ENCODE measurements at regions not wholly inside any gene's neighbourhood (a gene's known extent, or its start where the extent isn't known, plus 50 kb on each side); places are given as distances from the start of the nearest gene placed in this dataset.

GRCh38 chr17:12352127-12352526, 313.6 kb upstream of the MYOCD start:
- Histone ChIP-seq H3K27me3 (ENCODE audit: control insufficient read depth, insufficient read depth, low read length) (no peaks in the 10 kb centered on the region), H3K9me3 (ENCODE audit: control insufficient read depth, insufficient read depth, low read length) (no peaks in the 10 kb centered on the region), H3K4me3 (ENCODE audit: low read depth, low read length) (no peak overlapping the region), H3K36me3 (ENCODE audit: control insufficient read depth, insufficient read depth, low read length) (no peaks in the 10 kb centered on the region), H3K4me1 (ENCODE audit: control insufficient read depth, insufficient read depth, low read length) (no peaks in the 10 kb centered on the region), H3K27ac (ENCODE audit: low read depth, low read length) (no peak overlapping the region)
- DNase-seq (ENCODE audit: low read depth in 4 of 6, low spot score in 6 of 6): no peak
- WGBS (ENCODE audit: insufficient coverage): 72% methylated on average over 4 of the region's 5 CpGs

DNA sequence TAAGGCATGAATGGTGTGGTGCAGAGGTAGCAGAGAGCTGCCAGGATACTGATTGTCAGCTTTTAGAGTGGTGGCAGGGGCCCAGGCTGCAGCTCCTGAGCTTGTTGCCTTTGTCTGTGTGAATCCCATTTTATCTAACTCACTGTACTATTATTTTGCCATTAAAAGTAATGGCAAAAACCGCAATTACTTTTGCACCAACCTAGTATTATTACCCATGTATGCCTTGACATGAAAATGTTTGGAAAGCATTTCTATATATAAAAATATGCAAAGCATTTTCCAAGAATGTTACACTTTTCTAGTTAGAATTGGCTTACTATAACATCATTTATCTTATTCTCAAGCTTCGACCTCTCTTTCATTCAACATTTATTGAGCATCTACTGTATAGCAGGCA, 308.1 kb upstream of the MYOCD start:
- Histone ChIP-seq H3K27ac (ENCODE audit: low read depth, low read length) (no peak overlapping the region), H3K9me3 (ENCODE audit: control insufficient read depth, insufficient read depth, low read length) (no peaks in the 10 kb centered on the region), H3K4me1 (ENCODE audit: control insufficient read depth, insufficient read depth, low read length) (no peaks in the 10 kb centered on the region), H3K4me3 (ENCODE audit: low read depth, low read length) (no peak overlapping the region), H3K27me3 (ENCODE audit: control insufficient read depth, insufficient read depth, low read length) (no peaks in the 10 kb centered on the region), H3K36me3 (ENCODE audit: control insufficient read depth, insufficient read depth, low read length) (no peaks in the 10 kb centered on the region)
- no peak for DNase-seq (ENCODE audit: low read depth in 4 of 6, low spot score in 6 of 6)
- WGBS (ENCODE audit: insufficient coverage): 83% methylated on average over 1 of the region's 2 CpGs

- H3K9me3 ChIP-seq (ENCODE audit: control insufficient read depth, insufficient read depth, low read length): no peaks in the 10 kb centered on the region
- no peak overlapping the region for H3K4me3 ChIP-seq (ENCODE audit: low read depth, low read length)
- no peak overlapping the region for H3K27ac ChIP-seq (ENCODE audit: low read depth, low read length)
- no peaks in the 10 kb centered on the region for H3K27me3 ChIP-seq (ENCODE audit: control insufficient read depth, insufficient read depth, low read length)
- H3K4me1 ChIP-seq (ENCODE audit: control insufficient read depth, insufficient read depth, low read length): no peaks in the 10 kb centered on the region
- no peak for DNase-seq (ENCODE audit: low read depth in 4 of 6, low spot score in 6 of 6)
- H3K36me3 ChIP-seq (ENCODE audit: control insufficient read depth, insufficient read depth, low read length): no peaks in the 10 kb centered on the region
- WGBS (ENCODE audit: insufficient coverage): 73% methylated on average over 9 of the region's 10 CpGs
Observed at GRCh38 chr17:12358477-12358876, 307.2 kb upstream of the MYOCD start.

GRCh38 chr17:12362853-12363455, 302.7 kb upstream of the MYOCD start:
- Histone ChIP-seq H3K27ac (ENCODE audit: low read depth, low read length) (no peak overlapping the region), H3K4me1 (ENCODE audit: control insufficient read depth, insufficient read depth, low read length) (no peaks in the 10 kb centered on the region), H3K4me3 (ENCODE audit: low read depth, low read length) (no peak overlapping the region), H3K9me3 (ENCODE audit: control insufficient read depth, insufficient read depth, low read length) (no peaks in the 10 kb centered on the region), H3K27me3 (ENCODE audit: control insufficient read depth, insufficient read depth, low read length) (no peaks in the 10 kb centered on the region), H3K36me3 (ENCODE audit: control insufficient read depth, insufficient read depth, low read length) (no peaks in the 10 kb centered on the region)
- peak in 1 of 6 donors; percentile 6 for DNase-seq (ENCODE audit: low read depth in 4 of 6, low spot score in 6 of 6)
- WGBS (ENCODE audit: insufficient coverage): 81% methylated on average over 4 of the region's 5 CpGs

GRCh38 chr17:12365805-12366204, 299.9 kb upstream of the MYOCD start:
- no peaks in the 10 kb centered on the region for H3K4me1 ChIP-seq (ENCODE audit: control insufficient read depth, insufficient read depth, low read length)
- no peaks in the 10 kb centered on the region for H3K27me3 ChIP-seq (ENCODE audit: control insufficient read depth, insufficient read depth, low read length)
- DNase-seq (ENCODE audit: low read depth in 4 of 6, low spot score in 6 of 6): no peak
- no peak overlapping the region for H3K4me3 ChIP-seq (ENCODE audit: low read depth, low read length)
- no peaks in the 10 kb centered on the region for H3K9me3 ChIP-seq (ENCODE audit: control insufficient read depth, insufficient read depth, low read length)
- no peaks in the 10 kb centered on the region for H3K36me3 ChIP-seq (ENCODE audit: control insufficient read depth, insufficient read depth, low read length)
- WGBS (ENCODE audit: insufficient coverage): 78% methylated on average over 2 of the region's 4 CpGs
- no peak overlapping the region for H3K27ac ChIP-seq (ENCODE audit: low read depth, low read length)

GRCh38 chr17:12369065-12369464, 296.6 kb upstream of the MYOCD start:
- H3K27me3 ChIP-seq (ENCODE audit: control insufficient read depth, insufficient read depth, low read length): no peaks in the 10 kb centered on the region
- no peak overlapping the region for H3K27ac ChIP-seq (ENCODE audit: low read depth, low read length)
- H3K4me3 ChIP-seq (ENCODE audit: low read depth, low read length): no peak overlapping the region
- DNase-seq (ENCODE audit: low read depth in 4 of 6, low spot score in 6 of 6): no peak
- no peaks in the 10 kb centered on the region for H3K36me3 ChIP-seq (ENCODE audit: control insufficient read depth, insufficient read depth, low read length)
- no peaks in the 10 kb centered on the region for H3K4me1 ChIP-seq (ENCODE audit: control insufficient read depth, insufficient read depth, low read length)
- H3K9me3 ChIP-seq (ENCODE audit: control insufficient read depth, insufficient read depth, low read length): no peaks in the 10 kb centered on the region

GRCh38 chr17:12376276-12376675, 289.4 kb upstream of the MYOCD start:
- WGBS (ENCODE audit: insufficient coverage): 80% methylated on average over 1 of the region's 3 CpGs

DNA sequence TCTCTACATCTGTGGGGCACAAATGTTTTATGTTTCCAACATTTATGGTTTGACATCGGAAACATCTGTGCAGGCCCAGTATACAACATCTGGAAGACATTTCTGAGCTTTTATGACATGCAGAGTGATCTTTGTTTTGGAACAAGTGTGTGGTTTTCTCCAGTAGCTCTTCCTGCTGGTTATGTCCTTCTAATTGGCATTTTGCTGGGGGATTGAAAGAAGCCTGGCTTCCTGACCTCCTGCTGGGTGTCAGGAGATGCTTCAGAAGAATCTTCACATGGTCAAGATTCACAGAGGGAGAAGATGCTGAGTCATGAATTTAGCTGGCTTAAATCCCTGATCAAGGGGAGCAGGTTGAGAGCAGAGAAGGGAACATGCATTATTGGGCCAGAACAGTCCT, 279.5 kb upstream of the MYOCD start:
- WGBS (ENCODE audit: insufficient coverage): no CpG with 5 or more reads among the region's 1 CpG
- Histone ChIP-seq H3K4me1 (ENCODE audit: control insufficient read depth, insufficient read depth, low read length) (no peaks in the 10 kb centered on the region), H3K9me3 (ENCODE audit: control insufficient read depth, insufficient read depth, low read length) (no peaks in the 10 kb centered on the region), H3K4me3 (ENCODE audit: low read depth, low read length) (no peak overlapping the region), H3K27me3 (ENCODE audit: control insufficient read depth, insufficient read depth, low read length) (no peaks in the 10 kb centered on the region), H3K27ac (ENCODE audit: low read depth, low read length) (no peak overlapping the region), H3K36me3 (ENCODE audit: control insufficient read depth, insufficient read depth, low read length) (no peaks in the 10 kb centered on the region)
- peak in 3 of 6 donors; percentile 9 to 58 (median 13) for DNase-seq (ENCODE audit: low read depth in 4 of 6, low spot score in 6 of 6)

More at GRCh38 chr17:12376276-12376675, 289.4 kb upstream of the MYOCD start:
- Histone ChIP-seq H3K27ac (ENCODE audit: low read depth, low read length) (no peak overlapping the region), H3K4me3 (ENCODE audit: low read depth, low read length) (no peak overlapping the region), H3K27me3 (ENCODE audit: control insufficient read depth, insufficient read depth, low read length) (no peaks in the 10 kb centered on the region), H3K36me3 (ENCODE audit: control insufficient read depth, insufficient read depth, low read length) (no peaks in the 10 kb centered on the region), H3K9me3 (ENCODE audit: control insufficient read depth, insufficient read depth, low read length) (no peaks in the 10 kb centered on the region), H3K4me1 (ENCODE audit: control insufficient read depth, insufficient read depth, low read length) (no peaks in the 10 kb centered on the region)
- DNase-seq (ENCODE audit: low read depth in 4 of 6, low spot score in 6 of 6): no peak

DNA sequence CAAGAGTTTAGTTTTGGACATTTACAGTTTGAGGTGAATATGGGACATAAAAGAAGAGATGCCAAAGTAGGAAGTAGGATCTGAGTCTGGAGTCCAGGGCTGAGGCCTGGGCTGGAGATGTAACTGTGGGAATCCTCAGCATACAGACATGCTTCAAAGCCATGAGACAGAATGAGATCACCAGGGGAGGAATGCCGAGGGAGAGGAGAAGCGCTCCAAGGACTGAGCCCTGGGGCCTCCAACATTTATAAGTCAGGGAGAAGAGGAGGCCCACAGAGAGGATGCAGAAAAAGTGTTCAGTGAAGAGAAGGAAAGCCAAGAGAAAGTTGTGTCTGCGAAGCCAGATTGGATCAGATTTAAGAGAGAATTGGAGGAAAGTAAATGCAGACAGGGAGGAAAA, 277.5 kb upstream of the MYOCD start:
- WGBS (ENCODE audit: insufficient coverage): 91% methylated on average over 3 of the region's 3 CpGs
- Histone ChIP-seq H3K27me3 (ENCODE audit: control insufficient read depth, insufficient read depth, low read length) (no peaks in the 10 kb centered on the region), H3K4me1 (ENCODE audit: control insufficient read depth, insufficient read depth, low read length) (no peaks in the 10 kb centered on the region), H3K4me3 (ENCODE audit: low read depth, low read length) (no peak overlapping the region), H3K9me3 (ENCODE audit: control insufficient read depth, insufficient read depth, low read length) (no peaks in the 10 kb centered on the region), H3K36me3 (ENCODE audit: control insufficient read depth, insufficient read depth, low read length) (no peaks in the 10 kb centered on the region), H3K27ac (ENCODE audit: low read depth, low read length) (no peak overlapping the region)
- DNase-seq (ENCODE audit: low read depth in 4 of 6, low spot score in 6 of 6): peak in 1 of 6 donors; percentile 26

DNA sequence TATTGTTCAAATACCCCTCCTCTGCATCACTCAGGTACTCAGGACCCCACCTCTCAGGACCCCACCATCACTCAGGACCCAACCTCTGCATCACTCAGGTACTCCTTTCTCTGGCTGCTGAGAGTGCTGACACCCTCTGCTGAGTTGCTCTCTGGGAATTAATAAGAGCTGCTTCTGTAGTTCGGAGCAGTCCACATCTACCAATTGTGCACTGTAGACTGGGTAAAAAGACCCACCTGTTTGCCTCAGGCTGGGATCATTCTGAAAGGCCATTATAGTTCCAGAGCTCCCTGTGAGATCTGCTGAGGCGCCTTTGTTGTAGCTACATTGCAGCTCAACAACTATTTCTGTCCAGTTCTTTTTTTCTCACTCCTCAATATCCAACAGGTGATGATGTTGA, 276.3 kb upstream of the MYOCD start:
- 100% methylated on average over 2 of the region's 2 CpGs for WGBS (ENCODE audit: insufficient coverage)
- Histone ChIP-seq H3K36me3 (ENCODE audit: control insufficient read depth, insufficient read depth, low read length) (no peaks in the 10 kb centered on the region), H3K27ac (ENCODE audit: low read depth, low read length) (no peak overlapping the region), H3K4me3 (ENCODE audit: low read depth, low read length) (no peak overlapping the region), H3K4me1 (ENCODE audit: control insufficient read depth, insufficient read depth, low read length) (no peaks in the 10 kb centered on the region), H3K27me3 (ENCODE audit: control insufficient read depth, insufficient read depth, low read length) (no peaks in the 10 kb centered on the region), H3K9me3 (ENCODE audit: control insufficient read depth, insufficient read depth, low read length) (no peaks in the 10 kb centered on the region)
- no peak for DNase-seq (ENCODE audit: low read depth in 4 of 6, low spot score in 6 of 6)

Measured in spinal cord (tissue), 9 donors.